IMR-90 (cell line): ENCODE measurements at regions not wholly inside any gene's neighbourhood (a gene's known extent, or its start where the extent isn't known, plus 50 kb on each side); places are given as distances from the start of the nearest gene placed in this dataset.
A peak's percentile ranks its signal among the peaks of the same experiment; 100 is the strongest.

Experiments used
- ATAC-seq: fragments of 200-7000 bp; cut with Tn5 transposase; 2 replicates; pipeline ENCODE4 v1.9.1; 2020; ENCODE audit warnings: low read depth, mild to moderate bottlenecking, moderate library complexity
- BruUV-seq: library from RNA; stranded (reverse); fragments of 400-500 nt; replicated peaks from 2 replicates; lab custom pipeline; 2021; lab: Mats Ljungman, UMichigan
- CTCF ChIA-PET: fragments of 300-600 bp; formaldehyde crosslinking; extraction: SDS; loops from one replicate; lab custom pipeline; 2021; ENCODE audit warnings: antibody characterized with exemption; lab: Yijun Ruan, JAX
- POLR2A ChIA-PET: fragments of 300-600 bp; sonication (Branson Sonifier 250); formaldehyde crosslinking; loops from one replicate; lab custom pipeline; 2022; ENCODE audit warnings: antibody characterized with exemption; ENCODE audit not compliant: unreplicated experiment; lab: Charles Lee
- DNase-seq: peaks from one replicate; pipeline ENCODE4 v3.0.0; 2013
- H2AFZ ChIP-seq: replicated peaks from 2 replicates; pipeline ENCODE3; 2013; ENCODE audit warnings: low read length, mild to moderate bottlenecking; ENCODE audit not compliant: poor library complexity
- H2AK5ac ChIP-seq: 2 replicates; pipeline ENCODE4 v1.6.1; 2013; ENCODE audit warnings: low read depth, low read length, inconsistent platforms
- H2AK9ac ChIP-seq: replicated peaks from 2 replicates; pipeline ENCODE3; 2013; ENCODE audit warnings: mild to moderate bottlenecking, low read depth, low read length, moderate library complexity; ENCODE audit not compliant: poor library complexity
- H2BK120ac ChIP-seq: 2 replicates; pipeline ENCODE4 v1.6.1; 2013; ENCODE audit warnings: low read depth, low read length, inconsistent platforms
- H2BK15ac ChIP-seq: 3 replicates; pipeline ENCODE4 v1.6.1; 2013; ENCODE audit warnings: low read depth, low read length, inconsistent platforms
- H2BK20ac ChIP-seq: 2 replicates; pipeline ENCODE4 v1.6.1; 2013; ENCODE audit warnings: low read depth, mild to moderate bottlenecking, inconsistent platforms, low read length, moderate library complexity
- H2BK5ac ChIP-seq: 2 replicates; pipeline ENCODE4 v1.6.1; 2013; ENCODE audit warnings: mild to moderate bottlenecking, low read depth, low read length, inconsistent platforms; ENCODE audit not compliant: poor library complexity, severe bottlenecking
- H3K14ac ChIP-seq: replicated peaks from 2 replicates; pipeline ENCODE4 v1.6.1; 2013; ENCODE audit warnings: low read depth, low read length, inconsistent platforms
- H3K18ac ChIP-seq: 2 replicates; pipeline ENCODE4 v1.6.1; 2013; ENCODE audit warnings: low read depth, low read length, control low read depth
- H3K23ac ChIP-seq: 2 replicates; pipeline ENCODE4 v1.6.1; 2013; ENCODE audit warnings: low read depth, low read length, inconsistent platforms
- H3K27ac ChIP-seq: 2 replicates; pipeline ENCODE4 v1.5.1; 2013; ENCODE audit warnings: mild to moderate bottlenecking, control low read depth, low read length; ENCODE audit not compliant: insufficient read depth
- H3K27me3 ChIP-seq: 2 replicates; pipeline ENCODE4 v1.6.1; 2013; ENCODE audit warnings: low read length; ENCODE audit not compliant: control insufficient read depth, insufficient read depth
- H3K36me3 ChIP-seq: 2 replicates; pipeline ENCODE4 v1.6.1; 2013; ENCODE audit warnings: low read length, mixed read lengths; ENCODE audit not compliant: control insufficient read depth, insufficient read depth
- H3K4ac ChIP-seq: 2 replicates; pipeline ENCODE4 v1.6.1; 2013; ENCODE audit warnings: low read depth, low read length, inconsistent platforms
- H3K4me1 ChIP-seq: 2 replicates; pipeline ENCODE4 v1.6.1; 2013; ENCODE audit warnings: low read length, mixed read lengths; ENCODE audit not compliant: control insufficient read depth, insufficient read depth
- H3K4me2 ChIP-seq: 2 replicates; pipeline ENCODE4 v1.6.1; 2013; ENCODE audit warnings: low read depth, mild to moderate bottlenecking, control low read depth, low read length, moderate library complexity
- H3K4me3 ChIP-seq: 2 replicates; pipeline ENCODE4 v1.5.1; 2013; ENCODE audit warnings: low read depth, mild to moderate bottlenecking, control low read depth, low read length, moderate library complexity; ENCODE audit not compliant: insufficient read depth
- H3K56ac ChIP-seq: 2 replicates; pipeline ENCODE4 v1.6.1; 2013; ENCODE audit warnings: low read length, inconsistent platforms; ENCODE audit not compliant: insufficient read depth; ENCODE audit errors: extremely low read depth
- H3K79me1 ChIP-seq, 2 experiments: 2 replicates each; pipeline ENCODE4 v1.6.1; 2013; ENCODE audit warnings: low read length in 2 of 2, inconsistent platforms in 1 of 2, low read depth in 1 of 2
- H3K9ac ChIP-seq: 2 replicates; pipeline ENCODE4 v1.6.1; 2013; ENCODE audit warnings: low read depth, low read length, control low read depth
- H3K9me1 ChIP-seq: 2 replicates; pipeline ENCODE4 v1.6.1; 2013; ENCODE audit warnings: low read length, inconsistent platforms; ENCODE audit not compliant: insufficient read depth
- H3K9me3 ChIP-seq: 2 replicates; pipeline ENCODE4 v1.6.1; 2013; ENCODE audit warnings: low read length; ENCODE audit not compliant: control insufficient read depth, insufficient read depth
- H4K20me1 ChIP-seq: 2 replicates; pipeline ENCODE4 v1.6.1; 2013; ENCODE audit warnings: low read length, inconsistent platforms; ENCODE audit not compliant: insufficient read depth
- H4K5ac ChIP-seq: 2 replicates; pipeline ENCODE4 v1.6.1; 2013; ENCODE audit warnings: mild to moderate bottlenecking, low read depth, low read length, control low read depth
- H4K8ac ChIP-seq, 2 experiments: 2 replicates each; pipeline ENCODE4 v1.6.1; 2013; ENCODE audit warnings: low read depth in 2 of 2, low read length in 2 of 2, control low read depth in 1 of 2, inconsistent platforms in 1 of 2
- H4K91ac ChIP-seq: 2 replicates; pipeline ENCODE4 v1.6.1; 2013; ENCODE audit warnings: low read depth, low read length, inconsistent platforms; ENCODE audit not compliant: insufficient read depth
- CEBPB ChIP-seq: IDR thresholded peaks from 2 replicates; pipeline ENCODE4 v1.6.1; 2012; ENCODE audit warnings: low read depth, low read length, improper control_type of control experiment
- FOS ChIP-seq: fragments of 150-350 bp; IDR thresholded peaks from 2 replicates; pipeline ENCODE4 v1.6.1; 2016; ENCODE audit warnings: low read depth, low read length
- MAZ ChIP-seq: IDR thresholded peaks from 2 replicates; pipeline ENCODE4 v1.6.1; 2012; ENCODE audit warnings: low read depth, mild to moderate bottlenecking, low read length, improper control_type of control experiment, moderate library complexity, borderline replicate concordance
- MXI1 ChIP-seq: IDR thresholded peaks from 2 replicates; pipeline ENCODE4 v1.6.1; 2012; ENCODE audit warnings: low read depth, mild to moderate bottlenecking, low read length, moderate library complexity, borderline replicate concordance
- NFE2L2 ChIP-seq: fragments of 150-350 bp; IDR thresholded peaks from 2 replicates; pipeline ENCODE4 v1.6.1; 2016; ENCODE audit warnings: low read depth, mild to moderate bottlenecking, low read length
- POLR2A ChIP-seq: IDR thresholded peaks from 2 replicates; pipeline ENCODE4 v1.6.1; 2012; ENCODE audit warnings: mild to moderate bottlenecking, low read depth, low read length
- RAD21 ChIP-seq: IDR thresholded peaks from 2 replicates; pipeline ENCODE4 v1.6.1; 2012; ENCODE audit warnings: low read length, improper control_type of control experiment
- WGBS, 2 experiments: methylation state at CpG; one replicate each; pipeline versions ENCODE4 v1.1.5 to v1.1.7; 2013; ENCODE audit warnings: missing lambda C conversion rate in 2 of 2; ENCODE audit not compliant: insufficient read length in 1 of 2; ENCODE audit errors: extremely low coverage in 2 of 2; 5-methylcytosine and 5-hydroxymethylcytosine counted together
- dilution Hi-C: fragments of 300-500 bp; cut with HindIII; formaldehyde crosslinking; loops from one replicate; pipeline ENCODE4 v1.14.3; 2018; ENCODE audit warnings: low sequenced_read_pairs; ENCODE audit not compliant: unreplicated experiment
- in situ Hi-C: fragments of 300-500 bp; cut with MboI; formaldehyde crosslinking; loops from 3 replicates; pipeline ENCODE4 v1.14.3; 2019; ENCODE audit warnings: low sequenced_read_pairs, inconsistent platforms, mixed read lengths
- intact Hi-C: fragments of 100-400 bp; cut with micrococcal nuclease; formaldehyde crosslinking; loops from 2 replicates; pipeline ENCODE4 v1.10.0; 2022

- Histone ChIP-seq H4K91ac (no peak overlapping the region; the same call in 1 of the 2 replicates), H3K36me3 (no peaks in the 10 kb centered on the region), H3K4me1 (peaks cover 6% of the 10 kb centered on the region; the same call in 1 of the 2 replicates), H3K4ac (no peak overlapping the region), H3K23ac (0 out of 2 replicates have a peak overlapping the region, but pooled peaks have one; percentile 36), H3K18ac (peak overlapping the region; percentile 23; the same call in 1 of the 2 replicates), H2BK120ac (no peak overlapping the region), H2AK5ac (no peak overlapping the region; the same call in 1 of the 2 replicates), H3K9me3 (no peaks in the 10 kb centered on the region), H2AFZ (no peak overlapping the region), H3K9ac (no peak overlapping the region), H4K8ac (no peak overlapping the region), H3K79me1 (no peaks in the 10 kb centered on the region), H2AK9ac (no peak overlapping the region), H3K14ac (no peak overlapping the region), H4K5ac (no peak overlapping the region), H3K4me3 (no peak overlapping the region), H4K20me1 (no peaks in the 10 kb centered on the region), H2BK15ac (no peak overlapping the region), H3K27ac (no peak overlapping the region), H2BK20ac (no peak overlapping the region), H2BK5ac (peak overlapping the region; percentile 45), H3K56ac (no peak overlapping the region), H3K27me3 (no peaks in the 10 kb centered on the region), H3K9me1 (peaks cover 3% of the 10 kb centered on the region; the same call in 1 of the 2 replicates), H3K4me2 (no peak overlapping the region)
- in situ Hi-C loops = no loop called here
- ATAC-seq = no peak
- no peak for DNase-seq
- BruUV-seq = no TSS peak
- ChIA-PET CTCF (no interaction called here), POLR2A (no interaction called here)
- TF ChIP-seq MXI1 = no peak
- no peak for TF ChIP-seq CEBPB
- no peak for TF ChIP-seq FOS
- TF ChIP-seq MAZ = no peak
- TF ChIP-seq RAD21 = no peak
- no peak for TF ChIP-seq POLR2A
- no peak for TF ChIP-seq NFE2L2
- intact Hi-C loops = no loop called here
- dilution Hi-C loops = no loop called here
- WGBS, 2 experiments = 70 to 94% methylated on average over 1 of the region's 1 CpG
These were observed 77.2 kb upstream of the JUN start for GRCh38 chr1:58861076-58861475.
